ENCODE measurements at regions not wholly inside any gene's neighbourhood (a gene's known extent, or its start where the extent isn't known, plus 50 kb on each side); places are given as distances from the start of the nearest gene placed in this dataset.

GRCh38 chr2:75801234-75801982, 90.7 kb upstream of the GCFC2 start:
- ATAC-seq (no peak), DNase-seq (no peak)
- intact Hi-C loops (cut with micrococcal nuclease) = no loop called here

GRCh38 chr2:75800456-75800855, 89.7 kb upstream of the GCFC2 start:
- intact Hi-C loops (cut with micrococcal nuclease) = no loop called here

GRCh38 chr2:75799859-75800258, 89.1 kb upstream of the GCFC2 start:
- ATAC-seq (no peak), DNase-seq (no peak)
- intact Hi-C loops (cut with micrococcal nuclease) = no loop called here

More at GRCh38 chr2:75800456-75800855, 89.7 kb upstream of the GCFC2 start:
- no peak for DNase-seq
- ATAC-seq = no peak

GRCh38 chr2:75798569-75798968, 87.9 kb upstream of the GCFC2 start:
- no peak for ATAC-seq
- no peak for DNase-seq
- intact Hi-C loops (cut with micrococcal nuclease) = no loop called here

GRCh38 chr2:75792996-75793395, 82.3 kb upstream of the GCFC2 start:
- ATAC-seq (no peak), DNase-seq (no peak)
- intact Hi-C loops (cut with micrococcal nuclease) = no loop called here

- ATAC-seq (no peak), DNase-seq (no peak)
- intact Hi-C loops (cut with micrococcal nuclease) = no loop called here
These were observed 81.4 kb upstream of the GCFC2 start for GRCh38 chr2:75792146-75792545.

GRCh38 chr2:75790814-75791467, 80.2 kb upstream of the GCFC2 start:
- no peak for DNase-seq
- no peak for ATAC-seq
- intact Hi-C loops (cut with micrococcal nuclease) = no loop called here

- intact Hi-C loops (cut with micrococcal nuclease) = no loop called here
- DNase-seq (no peak), ATAC-seq (no peak)
These were observed 79.6 kb upstream of the GCFC2 start for GRCh38 chr2:75790121-75790813.

GRCh38 chr2:75788902-75789301, 78.2 kb upstream of the GCFC2 start:
- intact Hi-C loops (cut with micrococcal nuclease) = no loop called here
- DNase-seq (no peak), ATAC-seq (no peak)

- no peak for ATAC-seq
- DNase-seq = no peak
- intact Hi-C loops (cut with micrococcal nuclease) = no loop called here
These were observed 77.4 kb upstream of the GCFC2 start for GRCh38 chr2:75788154-75788553.

- ATAC-seq (no peak), DNase-seq (no peak)
- intact Hi-C loops (cut with micrococcal nuclease) = no loop called here
These were observed 76.9 kb upstream of the GCFC2 start for GRCh38 chr2:75787532-75788132.

- intact Hi-C loops (cut with micrococcal nuclease) = no loop called here
- ATAC-seq (no peak), DNase-seq (no peak)
These were observed 64.7 kb upstream of the GCFC2 start for GRCh38 chr2:75775311-75775823.

- intact Hi-C loops (cut with micrococcal nuclease) = no loop called here
- ATAC-seq = no peak
- DNase-seq = no peak
These were observed 62.4 kb upstream of the GCFC2 start for GRCh38 chr2:75772908-75773630.

GRCh38 chr2:75765798-75766197, 55.1 kb upstream of the GCFC2 start:
- DNase-seq (no peak), ATAC-seq (no peak)
- intact Hi-C loops (cut with micrococcal nuclease) = no loop called here

- DNase-seq (no peak), ATAC-seq (no peak)
- intact Hi-C loops (cut with micrococcal nuclease) = no loop called here
These were observed 53.9 kb upstream of the GCFC2 start for GRCh38 chr2:75764611-75765010.

Data from left ventricle myocardium superior (tissue), 1 donor.